ENCODE measurements at regions not wholly inside any gene's neighbourhood (a gene's known extent, or its start where the extent isn't known, plus 50 kb on each side); places are given as distances from the start of the nearest gene placed in this dataset.

- no peaks in the 10 kb centered on the region for H3K9me3 ChIP-seq
- H3K4me1 ChIP-seq = no peaks in the 10 kb centered on the region
- peaks cover 0 to 3% of the 10 kb centered on the region in 2 donors for H3K27me3 ChIP-seq
- 52 to 68% methylated on average over 6 of the region's 6 CpGs for WGBS, 2 donors
- H3K4me3 ChIP-seq = no peak overlapping the region
- no peak overlapping the region for H3K27ac ChIP-seq
- intact Hi-C loops (cut with DNase I) = loop anchor here (5.0 kb wide), 1 partner anchor 200 kb away; no protein-coding TSS in a partner anchor
- TF ChIP-seq CTCF (IDR thresholded peaks at IDR 0.05) (peak in 1 of 7 experiments; percentile 22), POLR2A (IDR thresholded peaks at IDR 0.05) (no peak)
- DNase-seq (no peak), ATAC-seq (no peak)
- H3K36me3 ChIP-seq (replicated peaks in 1 of 2; ENCODE audit: insufficient read depth in 1 of 2, low read depth in 2 of 2) = no peaks in the 10 kb centered on the region
Measured at GRCh38 chr17:79387783-79388182, 223.1 kb downstream of the RBFOX3 start.

GRCh38 chr17:79385962-79386563, 224.8 kb downstream of the RBFOX3 start:
- Histone ChIP-seq H3K27ac (no peak overlapping the region), H3K27me3 (peaks cover 0 to 3% of the 10 kb centered on the region in 2 donors), H3K36me3 (replicated peaks in 1 of 2; ENCODE audit: insufficient read depth in 1 of 2, low read depth in 2 of 2) (no peaks in the 10 kb centered on the region), H3K9me3 (no peaks in the 10 kb centered on the region), H3K4me1 (no peaks in the 10 kb centered on the region), H3K4me3 (no peak overlapping the region)
- TF ChIP-seq CTCF (IDR thresholded peaks at IDR 0.05) (no peak), POLR2A (IDR thresholded peaks at IDR 0.05) (no peak)
- WGBS, 2 donors = 58 to 62% methylated on average over 5 of the region's 5 CpGs
- ATAC-seq (no peak), DNase-seq (no peak)
- intact Hi-C loops (cut with DNase I) = loop anchor here (5.0 kb wide), 1 partner anchor 199 kb away; no protein-coding TSS in a partner anchor

GRCh38 chr17:79382313-79382712, 228.5 kb downstream of the RBFOX3 start:
- Histone ChIP-seq H3K4me3 (no peak overlapping the region), H3K4me1 (no peaks in the 10 kb centered on the region), H3K36me3 (replicated peaks in 1 of 2; ENCODE audit: insufficient read depth in 1 of 2, low read depth in 2 of 2) (no peaks in the 10 kb centered on the region), H3K27ac (no peak overlapping the region), H3K9me3 (no peaks in the 10 kb centered on the region), H3K27me3 (peaks cover 0 to 3% of the 10 kb centered on the region in 2 donors)
- TF ChIP-seq CTCF (IDR thresholded peaks at IDR 0.05) (no peak), POLR2A (IDR thresholded peaks at IDR 0.05) (no peak)
- intact Hi-C loops (cut with DNase I) = no loop called here
- ATAC-seq = no peak
- no peak for DNase-seq
- 52 to 54% methylated on average over 7 to 9 of the region's 9 CpGs for WGBS, 2 donors

- DNase-seq (no peak), ATAC-seq (no peak)
- 56 to 58% methylated on average over 21 of the region's 21 CpGs for WGBS, 2 donors
- Histone ChIP-seq H3K9me3 (no peaks in the 10 kb centered on the region), H3K27ac (no peak overlapping the region), H3K4me1 (no peaks in the 10 kb centered on the region), H3K27me3 (peaks cover 0 to 3% of the 10 kb centered on the region in 2 donors), H3K36me3 (replicated peaks in 1 of 2; ENCODE audit: insufficient read depth in 1 of 2, low read depth in 2 of 2) (no peaks in the 10 kb centered on the region), H3K4me3 (no peak overlapping the region)
- TF ChIP-seq POLR2A (IDR thresholded peaks at IDR 0.05) (no peak), CTCF (IDR thresholded peaks at IDR 0.05) (no peak)
- intact Hi-C loops (cut with DNase I) = no loop called here
Measured at GRCh38 chr17:79379700-79380445, 231.0 kb downstream of the RBFOX3 start.

All from body of pancreas (tissue), 4 donors.